ENCODE measurements at regions not wholly inside any gene's neighbourhood (a gene's known extent, or its start where the extent isn't known, plus 50 kb on each side); places are given as distances from the start of the nearest gene placed in this dataset.

- H3K27ac ChIP-seq (ENCODE audit: low read length) = peak overlapping the region; percentile 33; the same call in 1 of the 2 replicates
- no peak overlapping the region for H3K9ac ChIP-seq (ENCODE audit: low read length)
- no TSS peak for BruUV-seq (replicated peaks)
- no peaks in the 10 kb centered on the region for H3K27me3 ChIP-seq (ENCODE audit: low read length)
- ChIA-PET CTCF (interaction anchor here (0.6 kb wide), 2 partner anchors 9 to 56 kb away, joined by 3 to 34 read pairs; no protein-coding TSS in a partner anchor), POLR2A (ENCODE audit: unreplicated experiment) (no interaction called here)
- H3K9me2 ChIP-seq (replicated peaks; ENCODE audit: low read length) = no peaks in the 10 kb centered on the region
- H3K79me2 ChIP-seq (ENCODE audit: low read length) = no peaks in the 10 kb centered on the region
- H3K4me3 ChIP-seq (ENCODE audit: low read length) = no peak overlapping the region
- ATAC-seq (peak; percentile 97), DNase-seq (peak; percentile 89)
- TF ChIP-seq, protein P1, sequence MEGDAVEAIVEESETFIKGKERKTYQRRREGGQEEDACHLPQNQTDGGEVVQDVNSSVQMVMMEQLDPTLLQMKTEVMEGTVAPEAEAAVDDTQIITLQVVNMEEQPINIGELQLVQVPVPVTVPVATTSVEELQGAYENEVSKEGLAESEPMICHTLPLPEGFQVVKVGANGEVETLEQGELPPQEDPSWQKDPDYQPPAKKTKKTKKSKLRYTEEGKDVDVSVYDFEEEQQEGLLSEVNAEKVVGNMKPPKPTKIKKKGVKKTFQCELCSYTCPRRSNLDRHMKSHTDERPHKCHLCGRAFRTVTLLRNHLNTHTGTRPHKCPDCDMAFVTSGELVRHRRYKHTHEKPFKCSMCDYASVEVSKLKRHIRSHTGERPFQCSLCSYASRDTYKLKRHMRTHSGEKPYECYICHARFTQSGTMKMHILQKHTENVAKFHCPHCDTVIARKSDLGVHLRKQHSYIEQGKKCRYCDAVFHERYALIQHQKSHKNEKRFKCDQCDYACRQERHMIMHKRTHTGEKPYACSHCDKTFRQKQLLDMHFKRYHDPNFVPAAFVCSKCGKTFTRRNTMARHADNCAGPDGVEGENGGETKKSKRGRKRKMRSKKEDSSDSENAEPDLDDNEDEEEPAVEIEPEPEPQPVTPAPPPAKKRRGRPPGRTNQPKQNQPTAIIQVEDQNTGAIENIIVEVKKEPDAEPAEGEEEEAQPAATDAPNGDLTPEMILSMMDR (conservative IDR thresholded peaks at IDR 0.05; ENCODE audit: low read depth, low read length) = no peak
- H3F3A ChIP-seq (ENCODE audit: low read length, unreplicated experiment) = no peaks in the 10 kb centered on the region
- peaks cover 23% of the 10 kb centered on the region for H3K4me1 ChIP-seq (ENCODE audit: insufficient read depth, low read length)
- H3K36me3 ChIP-seq (ENCODE audit: low read depth, low read length) = no peaks in the 10 kb centered on the region
- H3K9me3 ChIP-seq (ENCODE audit: low read length) = no peaks in the 10 kb centered on the region
- H3K4me2 ChIP-seq (ENCODE audit: low read length) = peak overlapping the region; percentile 4; the same call in 1 of the 2 replicates
- intact Hi-C loops (cut with micrococcal nuclease) = no loop called here
- no peak overlapping the region for H2AFZ ChIP-seq (ENCODE audit: low read length)
- H4K20me1 ChIP-seq (ENCODE audit: low read length) = no peaks in the 10 kb centered on the region
These were observed 160.7 kb upstream of the MEF2C start for GRCh38 chr5:89043676-89044075.

- H3F3A ChIP-seq (ENCODE audit: low read length, unreplicated experiment) = peaks cover 5% of the 10 kb centered on the region
- intact Hi-C loops (cut with micrococcal nuclease) = no loop called here
- no TSS peak for BruUV-seq (replicated peaks)
- H3K79me2 ChIP-seq (ENCODE audit: low read length) = no peaks in the 10 kb centered on the region
- no peak overlapping the region for H3K4me2 ChIP-seq (ENCODE audit: low read length)
- DNase-seq = no peak
- POLR2A ChIA-PET (ENCODE audit: unreplicated experiment) = no interaction called here
- no peak overlapping the region for H3K4me3 ChIP-seq (ENCODE audit: low read length)
- ATAC-seq = no peak
- H3K4me1 ChIP-seq (ENCODE audit: insufficient read depth, low read length) = peaks cover 33% of the 10 kb centered on the region
- no peaks in the 10 kb centered on the region for H3K36me3 ChIP-seq (ENCODE audit: low read depth, low read length)
- H3K9ac ChIP-seq (ENCODE audit: low read length) = no peak overlapping the region
- no peak overlapping the region for H3K27ac ChIP-seq (ENCODE audit: low read length)
- H3K27me3 ChIP-seq (ENCODE audit: low read length) = no peaks in the 10 kb centered on the region
- no peaks in the 10 kb centered on the region for H4K20me1 ChIP-seq (ENCODE audit: low read length)
- TF ChIP-seq EZH2phosphoT487 (IDR thresholded peaks at IDR 0.05; ENCODE audit: borderline replicate concordance, low read length) (no peak), EZH2 (IDR thresholded peaks at IDR 0.05; ENCODE audit: low read length, unreplicated experiment) (no peak)
- TF ChIP-seq, protein P1 (conservative IDR thresholded peaks at IDR 0.05; ENCODE audit: low read depth, low read length) = no peak
- CTCF ChIA-PET = no interaction called here
- no peaks in the 10 kb centered on the region for H3K9me2 ChIP-seq (replicated peaks; ENCODE audit: low read length)
- H3K9me3 ChIP-seq (ENCODE audit: low read length) = no peaks in the 10 kb centered on the region
- H2AFZ ChIP-seq (ENCODE audit: low read length) = no peak overlapping the region
These were observed 159.8 kb upstream of the MEF2C start for GRCh38 chr5:89042746-89043145.

- BruUV-seq (replicated peaks) = no TSS peak
- no peak overlapping the region for H3K4me2 ChIP-seq (ENCODE audit: low read length)
- POLR2A ChIA-PET (ENCODE audit: unreplicated experiment) = no interaction called here
- no peaks in the 10 kb centered on the region for H3K79me2 ChIP-seq (ENCODE audit: low read length)
- DNase-seq (no peak), ATAC-seq (no peak)
- H3K9me3 ChIP-seq (ENCODE audit: low read length) = no peaks in the 10 kb centered on the region
- no peaks in the 10 kb centered on the region for H3K9me2 ChIP-seq (replicated peaks; ENCODE audit: low read length)
- H3K9ac ChIP-seq (ENCODE audit: low read length) = no peak overlapping the region
- H3K27me3 ChIP-seq (ENCODE audit: low read length) = no peaks in the 10 kb centered on the region
- CTCF ChIA-PET = no interaction called here
- peaks cover 9% of the 10 kb centered on the region for H3F3A ChIP-seq (ENCODE audit: low read length, unreplicated experiment)
- TF ChIP-seq EZH2 (IDR thresholded peaks at IDR 0.05; ENCODE audit: low read length, unreplicated experiment) (no peak), EZH2phosphoT487 (IDR thresholded peaks at IDR 0.05; ENCODE audit: borderline replicate concordance, low read length) (no peak)
- TF ChIP-seq, protein P1 (conservative IDR thresholded peaks at IDR 0.05; ENCODE audit: low read depth, low read length) = no peak
- H3K4me1 ChIP-seq (ENCODE audit: insufficient read depth, low read length) = peaks cover 38% of the 10 kb centered on the region
- H3K4me3 ChIP-seq (ENCODE audit: low read length) = no peak overlapping the region
- no peak overlapping the region for H3K27ac ChIP-seq (ENCODE audit: low read length)
- intact Hi-C loops (cut with micrococcal nuclease) = no loop called here
- H3K36me3 ChIP-seq (ENCODE audit: low read depth, low read length) = no peaks in the 10 kb centered on the region
- H2AFZ ChIP-seq (ENCODE audit: low read length) = no peak overlapping the region
- H4K20me1 ChIP-seq (ENCODE audit: low read length) = no peaks in the 10 kb centered on the region
These were observed 159.0 kb upstream of the MEF2C start for GRCh38 chr5:89041976-89042375.

Measured in PC-3 (cell line).